Effector CD8-positive, alpha-beta T cell (primary cell): ENCODE measurements at regions not wholly inside any gene's neighbourhood (a gene's known extent, or its start where the extent isn't known, plus 50 kb on each side); places are given as distances from the start of the nearest gene placed in this dataset.
"Not testable (repeated sequence)": the region's sequence is repeated elsewhere in the genome, so short reads cannot be mapped to it uniquely, and the experiment has no call there.

Experiments
- DNase-seq: peaks from one replicate; lab custom pipeline; 2025; lab: John Stamatoyannopoulos, UW

GRCh38 chr12:68479261-68479895 lies 131.3 kb upstream of the RAP1B start:
- DNase-seq = no peak

DNA sequence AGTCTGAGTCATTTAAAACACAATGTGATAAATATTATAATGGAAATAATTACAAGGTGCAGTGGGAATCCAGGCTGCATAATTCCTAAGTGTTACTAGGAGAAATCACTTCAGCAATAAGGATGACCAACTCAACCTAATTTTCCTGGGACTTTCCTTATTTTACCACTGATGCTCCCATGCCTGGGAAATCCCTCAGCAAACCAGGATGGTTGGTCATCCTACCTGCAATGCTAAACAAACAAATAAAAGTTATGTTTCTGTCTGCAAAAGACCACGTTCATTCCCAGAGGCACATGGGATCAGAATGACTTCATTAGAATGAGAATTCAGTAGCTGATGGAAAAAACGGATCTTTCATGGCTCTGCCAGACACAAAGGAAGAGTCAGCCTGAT lies 130.8 kb upstream of the RAP1B start:
- no peak for DNase-seq

DNA sequence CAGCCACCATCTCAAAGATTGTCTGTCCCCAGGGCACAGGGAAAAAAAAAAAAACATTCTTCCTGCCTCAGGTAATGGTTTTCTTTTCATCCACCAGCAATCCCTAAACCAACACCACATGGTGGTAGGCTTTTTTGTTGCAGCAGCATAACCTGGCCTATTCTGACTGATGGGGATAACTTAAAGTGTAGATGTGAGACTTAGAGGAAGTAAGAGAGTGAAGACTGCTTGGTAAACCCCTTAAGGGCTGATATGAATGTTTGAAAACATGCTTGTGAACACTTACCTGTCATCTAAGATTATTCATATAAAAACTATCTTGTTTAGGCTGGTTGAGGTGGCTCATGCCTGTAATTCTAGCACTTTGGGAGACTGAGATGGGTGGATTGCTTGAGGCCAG lies 130.2 kb upstream of the RAP1B start:
- DNase-seq = no peak

DNA sequence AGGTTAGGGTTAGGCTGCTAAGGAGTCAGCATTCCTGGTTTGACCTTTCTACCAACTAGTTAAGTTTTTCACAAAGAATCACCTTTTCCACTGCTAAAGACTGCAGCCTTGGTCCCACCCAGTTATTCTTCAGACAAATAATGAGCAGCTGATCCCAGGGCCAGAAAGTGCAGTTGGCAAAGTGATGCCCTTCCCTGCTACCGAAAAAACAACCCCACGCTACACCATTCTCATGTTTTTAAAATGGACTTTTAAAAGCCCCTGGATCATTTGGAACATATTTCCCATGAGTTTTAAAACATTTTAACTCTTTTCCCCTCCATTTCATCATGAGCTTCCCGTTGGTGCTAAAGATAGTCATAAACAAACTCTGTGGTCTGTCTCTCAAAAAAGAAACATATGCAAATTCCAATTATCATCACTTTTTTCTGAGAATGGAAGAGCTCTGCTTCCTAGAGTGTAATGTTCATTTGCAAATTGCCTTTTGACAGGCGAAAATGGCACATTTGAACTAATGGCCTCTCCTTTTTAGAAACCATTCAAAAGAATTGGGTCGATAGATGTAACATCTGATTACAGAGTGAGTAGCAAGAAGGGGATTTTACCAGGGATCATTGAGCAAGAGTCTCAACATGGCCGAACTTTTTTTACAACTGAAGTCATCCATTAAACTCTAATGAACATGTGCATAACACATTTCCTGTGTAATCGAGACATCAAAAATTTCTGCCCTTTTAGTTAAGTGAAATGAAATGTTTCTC lies 129.3 kb upstream of the RAP1B start:
- DNase-seq = no peak

DNA sequence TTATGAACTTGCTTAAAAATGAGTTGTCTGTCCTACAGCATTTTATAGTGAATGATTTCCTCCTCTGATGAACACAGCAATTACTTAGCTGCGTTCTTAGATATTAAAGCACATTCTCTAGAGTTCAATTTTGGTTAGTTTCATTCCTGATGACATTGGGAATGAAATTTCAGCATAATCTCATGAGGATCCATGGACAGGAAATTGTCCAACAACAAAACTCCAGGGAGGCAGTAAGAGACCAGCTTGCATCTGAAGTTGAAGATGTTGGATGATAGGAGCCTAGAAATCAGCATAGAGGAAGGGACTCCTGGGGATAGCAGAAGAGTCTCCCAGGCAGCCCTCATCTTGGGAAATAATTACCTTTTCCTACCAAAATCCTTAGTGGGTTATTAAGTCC lies 128.7 kb upstream of the RAP1B start:
- no peak for DNase-seq

GRCh38 chr12:68482660-68483059 lies 128.0 kb upstream of the RAP1B start:
- DNase-seq = no peak

DNA sequence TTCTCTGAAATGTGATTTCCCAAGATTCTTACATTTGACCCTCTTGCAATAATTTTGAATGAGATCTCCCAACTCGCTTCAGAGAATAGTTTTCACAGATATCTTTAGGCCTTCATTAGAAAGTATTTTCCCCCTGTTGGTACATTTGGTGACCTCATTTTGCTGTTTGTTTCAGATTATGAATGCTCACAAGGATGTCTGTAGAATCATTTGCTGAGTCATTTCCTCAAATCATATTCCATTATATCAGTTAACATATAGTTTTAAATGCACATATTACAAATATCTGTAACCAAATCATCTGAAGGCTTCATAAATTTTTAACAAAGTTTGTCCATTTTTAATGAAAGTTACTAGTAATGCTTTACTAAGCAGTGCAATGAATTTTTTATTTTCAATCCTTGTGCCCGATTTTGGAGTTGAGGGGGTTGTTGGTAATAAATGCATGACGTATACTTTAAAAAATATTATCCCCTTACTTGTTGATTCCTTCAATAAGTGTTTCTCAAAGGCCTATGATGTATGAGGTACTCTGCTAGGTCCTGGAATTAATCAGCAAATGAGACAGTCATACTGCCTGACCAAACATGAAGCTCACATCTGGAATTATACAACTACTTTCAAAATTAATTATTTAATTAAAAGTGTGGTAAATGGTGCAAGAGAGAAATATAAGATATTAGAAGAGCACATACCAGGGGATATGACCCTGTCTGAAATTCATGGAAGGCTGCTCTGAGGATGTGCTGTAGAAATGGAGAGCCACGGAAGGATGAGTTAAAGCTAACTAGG lies 126.9 kb upstream of the RAP1B start:
- no peak for DNase-seq

DNA sequence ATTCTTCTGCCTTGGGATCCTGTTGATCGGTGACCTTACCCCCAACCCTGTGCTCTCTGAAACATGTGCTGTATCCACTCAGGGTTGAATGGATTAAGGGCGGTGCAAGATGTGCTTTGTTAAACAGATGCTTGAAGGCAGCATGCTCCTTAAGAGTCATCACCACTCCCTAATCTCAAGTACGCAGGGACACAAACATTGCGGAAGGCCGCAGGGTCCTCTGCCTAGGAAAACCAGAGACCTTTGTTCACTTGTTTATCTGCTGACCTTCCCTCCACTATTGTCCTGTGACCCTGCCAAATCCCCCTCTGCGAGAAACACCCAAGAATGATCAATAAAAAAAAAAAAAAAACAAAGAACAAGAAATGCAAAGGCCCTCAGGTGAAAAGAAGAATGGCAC lies 126.1 kb upstream of the RAP1B start:
- not testable (repeated sequence) for DNase-seq

DNA sequence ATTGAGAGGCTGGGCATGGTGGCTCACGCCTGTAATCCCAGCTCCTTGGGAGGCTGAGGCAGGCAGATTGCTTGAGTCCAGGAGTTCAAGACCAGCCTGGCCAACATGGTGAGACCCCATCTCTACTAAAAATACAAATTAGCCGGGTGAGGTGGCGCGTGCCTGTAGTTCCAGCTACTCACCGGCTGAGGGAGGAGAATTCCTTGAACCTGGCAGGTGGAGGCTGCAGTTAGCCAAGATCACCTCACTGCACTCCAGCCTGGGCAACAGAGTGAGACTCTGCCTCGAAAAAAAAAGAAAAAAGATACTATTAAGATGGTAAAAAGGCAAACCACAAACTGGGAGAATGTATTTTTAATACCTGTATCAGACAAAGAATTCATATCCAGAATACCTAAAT lies 124.2 kb upstream of the RAP1B start:
- DNase-seq = not testable (repeated sequence)

- no peak for DNase-seq
These were observed 122.9 kb upstream of the RAP1B start for GRCh38 chr12:68487721-68488309.

DNA sequence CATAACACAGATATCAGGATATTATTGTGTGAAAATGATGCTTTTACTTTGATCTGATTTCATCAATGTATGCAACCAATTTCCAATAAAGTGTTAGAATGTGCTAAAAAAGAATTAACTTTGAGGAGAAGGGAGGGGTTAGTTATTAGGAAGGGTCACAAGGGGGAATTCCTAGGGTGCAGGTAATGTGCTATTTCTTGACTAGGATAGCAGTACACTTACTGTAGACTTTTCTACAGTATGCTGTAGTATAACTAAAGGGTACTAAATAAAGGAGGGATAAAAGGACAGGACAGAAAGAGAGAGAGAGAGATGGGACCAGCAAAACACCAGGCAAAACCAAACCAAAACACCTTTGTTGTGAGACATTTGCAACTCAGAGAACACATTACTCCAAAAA lies 121.4 kb upstream of the RAP1B start:
- no peak for DNase-seq

GRCh38 chr12:68490476-68490875 lies 120.2 kb upstream of the RAP1B start:
- DNase-seq = no peak

GRCh38 chr12:68491204-68491960 lies 119.3 kb upstream of the RAP1B start:
- DNase-seq = no peak

- DNase-seq = no peak
These were observed 115.2 kb upstream of the RAP1B start for GRCh38 chr12:68495336-68496070.

DNA sequence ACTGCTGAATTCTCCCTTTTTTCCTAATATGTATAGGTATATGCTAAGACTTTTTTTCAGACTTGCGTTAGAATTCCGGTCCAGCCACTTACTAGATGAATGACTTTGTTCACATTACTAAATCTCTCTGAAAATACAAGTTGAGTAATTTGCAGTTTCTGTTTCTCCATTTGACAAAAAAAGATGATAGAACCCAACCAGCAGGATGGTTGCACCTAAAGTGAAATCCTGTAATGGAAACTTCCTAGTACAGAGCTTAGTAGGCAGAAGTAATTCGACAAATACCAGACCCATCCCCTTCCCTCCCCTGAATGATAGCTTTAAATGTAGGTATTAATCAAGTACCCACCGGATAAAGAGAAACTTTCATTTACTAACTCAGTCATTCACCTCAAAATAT lies 113.6 kb upstream of the RAP1B start:
- DNase-seq = no peak

- DNase-seq = no peak
These were observed 113.0 kb upstream of the RAP1B start for GRCh38 chr12:68497702-68498101.

- no peak for DNase-seq
These were observed 112.0 kb upstream of the RAP1B start for GRCh38 chr12:68498736-68499135.

DNA sequence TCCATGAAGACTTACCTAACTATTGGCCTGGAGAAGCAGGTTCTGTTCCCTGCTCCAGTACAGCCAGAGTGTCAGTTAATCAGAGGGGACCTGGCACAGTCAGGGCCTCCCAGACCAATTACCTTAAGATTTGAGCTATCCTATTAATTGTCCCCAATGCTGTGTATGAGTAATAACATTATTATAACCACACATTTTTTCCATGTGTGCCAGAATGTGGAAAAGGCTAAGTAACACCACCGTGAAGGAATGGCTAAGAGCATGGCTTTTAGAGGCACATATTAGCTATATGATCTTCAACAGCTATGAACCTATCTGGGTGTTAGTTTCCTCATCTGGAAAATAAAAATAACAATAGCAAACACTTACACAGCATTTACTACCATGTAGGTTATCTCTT lies 111.1 kb upstream of the RAP1B start:
- no peak for DNase-seq

GRCh38 chr12:68501226-68501625 lies 109.5 kb upstream of the RAP1B start:
- no peak for DNase-seq

DNA sequence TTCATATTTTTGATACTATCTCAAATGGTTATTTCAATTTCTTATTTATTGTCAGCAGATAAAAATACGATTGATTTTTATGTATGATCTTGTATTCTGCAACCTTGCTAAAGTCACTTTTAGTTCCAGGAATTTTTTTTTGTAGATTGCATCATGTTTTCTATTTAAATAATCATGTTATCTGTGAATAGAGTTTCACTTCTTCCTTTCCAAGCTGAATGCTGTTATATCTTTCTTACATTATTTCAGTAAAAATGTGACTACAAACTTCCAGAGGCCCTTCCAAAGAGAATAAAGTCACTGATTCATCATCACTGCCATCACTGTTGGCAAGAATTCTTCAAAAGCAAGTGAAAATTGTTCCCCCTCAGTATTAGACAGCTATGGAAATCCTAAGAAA lies 104.7 kb upstream of the RAP1B start:
- DNase-seq = no peak

DNA sequence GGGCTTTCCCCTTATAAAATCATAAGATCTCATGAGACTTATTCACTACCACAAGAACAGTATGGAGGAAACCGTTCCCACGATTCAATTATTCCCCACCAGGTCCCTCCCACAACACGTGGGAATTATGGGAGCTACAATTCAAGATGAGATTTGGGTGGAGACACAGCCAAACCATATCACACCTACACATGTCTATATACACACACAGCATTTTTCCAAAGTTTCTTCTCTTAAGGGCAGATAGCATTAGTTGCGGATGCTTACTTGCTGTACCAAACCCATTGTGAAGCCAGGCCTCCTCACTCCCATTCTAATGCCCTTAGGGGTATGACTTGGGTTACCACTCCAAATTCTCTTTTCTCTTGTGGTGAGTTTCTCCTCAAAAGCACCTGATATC lies 104.1 kb upstream of the RAP1B start:
- no peak for DNase-seq
